ENCODE measurements at regions not wholly inside any gene's neighbourhood (a gene's known extent, or its start where the extent isn't known, plus 50 kb on each side); places are given as distances from the start of the nearest gene placed in this dataset.

DNA sequence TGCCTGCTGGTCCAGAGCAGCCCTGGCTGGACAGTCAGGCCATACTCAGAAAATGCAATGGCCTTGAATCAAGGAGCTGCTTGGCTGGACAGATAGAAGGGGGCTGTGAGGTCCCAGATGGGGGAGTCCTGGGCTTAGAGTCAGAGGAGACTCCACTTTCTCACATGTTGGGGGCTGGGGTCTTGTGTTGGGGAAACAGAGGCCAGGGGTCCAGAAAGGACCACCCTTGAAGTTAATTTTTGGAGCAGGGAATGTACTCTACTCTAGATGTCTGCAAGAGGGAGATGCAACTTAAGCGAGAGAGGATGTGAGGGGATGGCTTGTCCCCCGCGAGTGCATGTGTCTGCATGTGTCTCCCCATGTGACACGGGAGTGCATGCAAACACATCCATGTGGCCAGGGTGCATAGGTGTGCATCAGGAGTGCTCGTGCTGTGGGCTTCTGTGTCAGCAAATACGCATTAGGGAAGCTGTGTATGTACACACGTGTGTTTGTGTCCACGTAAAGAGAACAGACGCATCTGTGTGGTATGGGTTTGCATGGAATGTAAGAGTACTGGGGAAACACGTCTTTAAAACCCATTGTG is 303.2 kb downstream of the MYCN start:
- no peak for DNase-seq (ENCODE audit: low read depth)
- TF ChIP-seq, protein P1, sequence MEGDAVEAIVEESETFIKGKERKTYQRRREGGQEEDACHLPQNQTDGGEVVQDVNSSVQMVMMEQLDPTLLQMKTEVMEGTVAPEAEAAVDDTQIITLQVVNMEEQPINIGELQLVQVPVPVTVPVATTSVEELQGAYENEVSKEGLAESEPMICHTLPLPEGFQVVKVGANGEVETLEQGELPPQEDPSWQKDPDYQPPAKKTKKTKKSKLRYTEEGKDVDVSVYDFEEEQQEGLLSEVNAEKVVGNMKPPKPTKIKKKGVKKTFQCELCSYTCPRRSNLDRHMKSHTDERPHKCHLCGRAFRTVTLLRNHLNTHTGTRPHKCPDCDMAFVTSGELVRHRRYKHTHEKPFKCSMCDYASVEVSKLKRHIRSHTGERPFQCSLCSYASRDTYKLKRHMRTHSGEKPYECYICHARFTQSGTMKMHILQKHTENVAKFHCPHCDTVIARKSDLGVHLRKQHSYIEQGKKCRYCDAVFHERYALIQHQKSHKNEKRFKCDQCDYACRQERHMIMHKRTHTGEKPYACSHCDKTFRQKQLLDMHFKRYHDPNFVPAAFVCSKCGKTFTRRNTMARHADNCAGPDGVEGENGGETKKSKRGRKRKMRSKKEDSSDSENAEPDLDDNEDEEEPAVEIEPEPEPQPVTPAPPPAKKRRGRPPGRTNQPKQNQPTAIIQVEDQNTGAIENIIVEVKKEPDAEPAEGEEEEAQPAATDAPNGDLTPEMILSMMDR (conservative IDR thresholded peaks at IDR 0.05; ENCODE audit: low read depth, low read length): no peak
- no peak overlapping the region for H3K4me3 ChIP-seq (ENCODE audit: low read depth, low read length)

DNA sequence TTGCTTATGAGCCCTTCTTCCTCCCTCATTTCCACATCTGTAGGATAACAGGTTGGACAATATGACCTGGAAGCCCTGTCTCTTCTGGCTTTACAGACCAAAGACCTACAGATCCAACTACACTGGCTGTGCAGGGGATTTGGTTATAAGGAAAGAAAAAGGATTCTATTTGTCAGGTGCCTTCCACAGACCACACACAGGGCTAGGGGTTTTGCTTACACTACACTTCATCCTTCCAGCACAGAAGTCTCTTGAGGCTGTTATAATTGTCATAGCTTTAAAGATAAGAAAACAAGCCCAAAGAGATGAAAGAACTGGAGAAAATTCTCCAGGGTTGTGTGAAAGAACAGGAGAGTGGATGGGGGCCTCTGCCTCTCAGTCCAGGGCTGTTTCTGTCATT is 302.6 kb downstream of the MYCN start:
- TF ChIP-seq, protein P1 (conservative IDR thresholded peaks at IDR 0.05; ENCODE audit: low read depth, low read length): no peak
- H3K4me3 ChIP-seq (ENCODE audit: low read depth, low read length): no peak overlapping the region
- no peak for DNase-seq (ENCODE audit: low read depth)

DNA sequence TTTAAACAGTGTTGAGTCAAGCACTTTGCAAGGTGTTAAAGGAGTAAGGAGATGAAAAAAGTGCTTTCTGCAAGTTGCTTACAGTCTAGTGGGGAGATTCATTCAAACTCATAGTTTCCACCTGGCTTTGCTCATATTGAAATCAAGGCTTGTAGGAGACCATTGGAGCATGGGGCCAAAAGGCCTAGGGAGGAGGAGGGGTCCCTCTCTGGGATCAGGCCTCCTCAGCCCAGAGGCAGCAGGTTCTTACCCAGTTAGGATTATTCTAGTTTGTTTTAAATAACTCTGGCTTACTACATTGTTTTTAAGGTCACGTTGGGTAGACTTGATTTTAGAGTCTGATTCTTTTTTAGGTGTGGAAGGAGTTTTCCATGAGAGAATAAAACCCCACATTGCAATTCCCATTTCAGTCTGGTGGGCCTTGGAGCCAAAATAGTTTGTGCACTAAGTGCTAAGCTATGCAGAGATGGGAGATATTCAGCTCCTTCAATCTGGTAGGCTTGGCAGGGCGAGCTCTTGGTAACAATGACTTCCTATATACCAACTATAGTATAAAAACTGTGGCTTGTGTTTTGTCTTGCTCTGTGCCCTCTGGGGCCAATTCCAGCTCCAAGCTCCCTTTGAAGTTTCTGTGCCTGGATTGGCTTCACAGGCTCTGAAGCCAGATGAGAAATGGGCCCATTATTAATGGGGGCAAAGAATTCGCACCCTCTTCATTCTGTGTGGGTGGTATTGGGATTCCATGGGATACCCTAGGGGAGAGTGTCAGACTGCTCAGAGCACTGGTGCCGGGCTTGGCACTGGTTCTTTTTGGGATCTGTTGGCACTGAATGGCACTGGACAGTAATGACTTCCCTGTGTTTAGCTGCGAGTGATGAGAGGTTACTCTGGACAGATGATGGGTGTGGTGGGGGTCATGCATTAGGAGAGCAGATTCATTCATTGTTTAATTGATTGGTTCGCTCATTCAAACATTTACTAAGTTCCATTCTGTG is 301.1 kb downstream of the MYCN start:
- TF ChIP-seq, protein P1 (conservative IDR thresholded peaks at IDR 0.05; ENCODE audit: low read depth, low read length): no peak
- no peak for DNase-seq (ENCODE audit: low read depth)
- H3K4me3 ChIP-seq (ENCODE audit: low read depth, low read length): no peak overlapping the region

DNA sequence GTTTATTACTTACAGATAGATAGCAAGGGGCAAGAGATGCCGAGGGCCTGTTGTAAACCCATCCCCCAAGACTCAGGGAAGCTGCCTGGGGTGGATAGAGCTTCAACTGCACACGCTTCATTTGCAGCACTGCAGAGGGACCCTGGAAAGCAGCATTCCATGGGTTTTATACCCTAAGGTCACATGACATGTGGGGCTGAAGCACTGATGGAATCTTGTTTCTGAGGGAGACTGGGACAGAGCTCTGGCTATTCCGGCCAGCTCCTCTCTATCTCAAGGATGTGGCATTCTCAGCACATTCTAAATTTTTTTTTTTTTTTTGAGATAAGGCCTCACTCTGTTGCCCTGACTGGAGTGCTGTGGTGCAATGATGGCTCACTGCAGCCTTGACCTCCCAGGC is 300.1 kb downstream of the MYCN start:
- DNase-seq (ENCODE audit: low read depth): no peak
- TF ChIP-seq, protein P1 (conservative IDR thresholded peaks at IDR 0.05; ENCODE audit: low read depth, low read length): no peak
- H3K4me3 ChIP-seq (ENCODE audit: low read depth, low read length): no peak overlapping the region

DNA sequence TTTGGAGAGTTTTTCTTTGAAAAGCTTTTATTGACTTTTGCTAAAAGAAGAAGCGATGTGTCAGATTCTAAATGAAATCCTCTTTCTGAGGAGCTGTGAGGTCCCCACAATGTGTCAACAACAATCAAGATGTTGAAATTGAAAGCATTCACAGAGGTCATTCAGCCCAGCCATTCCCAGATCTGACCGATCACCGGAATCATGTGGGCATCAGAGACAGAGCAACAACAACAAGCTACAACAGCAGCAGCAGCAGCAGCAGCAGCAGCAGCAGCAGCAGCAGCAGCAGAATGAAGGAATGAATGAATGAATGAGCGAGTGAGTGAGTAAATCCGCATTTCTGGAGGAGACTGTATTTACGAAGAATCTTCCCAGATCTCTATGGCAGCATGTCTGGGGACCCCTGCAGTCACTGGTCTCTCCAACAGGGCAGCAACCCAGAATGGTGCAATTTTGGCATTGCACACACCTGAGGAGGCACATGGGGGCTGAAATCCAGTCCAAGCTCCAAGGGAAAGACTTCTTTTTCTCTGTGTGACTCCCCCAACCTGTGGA is 299.0 kb downstream of the MYCN start:
- no peak for DNase-seq (ENCODE audit: low read depth)
- TF ChIP-seq, protein P1 (conservative IDR thresholded peaks at IDR 0.05; ENCODE audit: low read depth, low read length): no peak
- H3K4me3 ChIP-seq (ENCODE audit: low read depth, low read length): no peak overlapping the region

DNA sequence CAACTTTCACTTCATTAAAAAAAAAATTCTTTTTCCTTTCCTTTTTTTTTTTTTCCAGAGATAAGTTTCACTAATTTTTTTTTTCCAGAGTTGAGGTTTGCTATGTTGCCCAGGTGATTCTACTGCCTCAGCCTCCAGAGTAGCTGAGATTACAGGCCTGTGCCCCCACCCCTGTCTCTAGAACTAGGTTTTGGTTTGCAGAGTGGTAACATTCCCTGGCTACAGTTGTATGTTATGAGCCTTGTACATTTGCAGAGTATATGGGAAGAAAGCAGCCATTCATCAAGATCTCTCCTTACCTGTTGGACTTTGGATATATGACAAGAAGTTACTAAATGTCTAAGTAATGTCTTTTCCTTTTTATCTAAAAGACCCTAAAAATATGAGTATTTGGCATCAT is 298.4 kb downstream of the MYCN start:
- no peak overlapping the region for H3K4me3 ChIP-seq (ENCODE audit: low read depth, low read length)
- DNase-seq (ENCODE audit: low read depth): no peak
- TF ChIP-seq, protein P1 (conservative IDR thresholded peaks at IDR 0.05; ENCODE audit: low read depth, low read length): no peak

Data from choroid plexus epithelial cell (primary cell).